22Rv1 (cell line): ENCODE measurements at regions not wholly inside any gene's neighbourhood (a gene's known extent, or its start where the extent isn't known, plus 50 kb on each side); places are given as distances from the start of the nearest gene placed in this dataset.

Source experiments
- ZFX ChIP-seq: fragments of 450-650 bp; IDR thresholded peaks from 2 replicates; pipeline ENCODE4 v1.6.1; 2017; ENCODE audit warnings: antibody characterized with exemption, borderline replicate concordance
- TF ChIP-seq, protein P1 (sequence below): fragments of 450-650 bp; IDR thresholded peaks from 2 replicates; pipeline ENCODE4 v1.5.1; 2017; ENCODE audit warnings: mild to moderate bottlenecking

DNA sequence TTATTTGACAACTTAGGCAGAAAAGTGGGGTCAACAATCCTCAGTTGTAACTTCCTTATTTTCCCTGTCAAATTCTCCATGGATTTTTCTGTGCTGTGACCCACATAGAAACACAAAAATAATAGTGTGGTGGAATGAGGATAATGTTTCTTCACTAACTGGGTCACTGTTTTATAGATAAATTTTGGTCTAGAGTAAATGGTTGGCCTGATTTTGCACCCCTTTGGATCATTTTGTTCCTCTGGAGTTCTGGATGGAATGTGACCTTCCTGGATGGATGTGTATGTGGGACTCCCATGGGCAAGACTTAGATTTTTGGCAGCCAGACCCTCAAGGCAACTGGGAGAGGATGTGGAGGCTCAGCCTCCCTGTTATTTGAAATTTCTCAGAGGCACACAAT lies 52.7 kb upstream of the RNU6-8 start:
- TF ChIP-seq, protein P1, sequence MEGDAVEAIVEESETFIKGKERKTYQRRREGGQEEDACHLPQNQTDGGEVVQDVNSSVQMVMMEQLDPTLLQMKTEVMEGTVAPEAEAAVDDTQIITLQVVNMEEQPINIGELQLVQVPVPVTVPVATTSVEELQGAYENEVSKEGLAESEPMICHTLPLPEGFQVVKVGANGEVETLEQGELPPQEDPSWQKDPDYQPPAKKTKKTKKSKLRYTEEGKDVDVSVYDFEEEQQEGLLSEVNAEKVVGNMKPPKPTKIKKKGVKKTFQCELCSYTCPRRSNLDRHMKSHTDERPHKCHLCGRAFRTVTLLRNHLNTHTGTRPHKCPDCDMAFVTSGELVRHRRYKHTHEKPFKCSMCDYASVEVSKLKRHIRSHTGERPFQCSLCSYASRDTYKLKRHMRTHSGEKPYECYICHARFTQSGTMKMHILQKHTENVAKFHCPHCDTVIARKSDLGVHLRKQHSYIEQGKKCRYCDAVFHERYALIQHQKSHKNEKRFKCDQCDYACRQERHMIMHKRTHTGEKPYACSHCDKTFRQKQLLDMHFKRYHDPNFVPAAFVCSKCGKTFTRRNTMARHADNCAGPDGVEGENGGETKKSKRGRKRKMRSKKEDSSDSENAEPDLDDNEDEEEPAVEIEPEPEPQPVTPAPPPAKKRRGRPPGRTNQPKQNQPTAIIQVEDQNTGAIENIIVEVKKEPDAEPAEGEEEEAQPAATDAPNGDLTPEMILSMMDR = no peak
- no peak for TF ChIP-seq ZFX
